NCI-H2107 treated with DMSO at 0.1 percent for 48 hours (cell line): ENCODE measurements at regions not wholly inside any gene's neighbourhood (a gene's known extent, or its start where the extent isn't known, plus 50 kb on each side); places are given as distances from the start of the nearest gene placed in this dataset.

Source experiments
- DNase-seq: peaks from one replicate; lab custom pipeline; 2025; ENCODE audit not compliant: unreplicated experiment; lab: John Stamatoyannopoulos, UW

DNA sequence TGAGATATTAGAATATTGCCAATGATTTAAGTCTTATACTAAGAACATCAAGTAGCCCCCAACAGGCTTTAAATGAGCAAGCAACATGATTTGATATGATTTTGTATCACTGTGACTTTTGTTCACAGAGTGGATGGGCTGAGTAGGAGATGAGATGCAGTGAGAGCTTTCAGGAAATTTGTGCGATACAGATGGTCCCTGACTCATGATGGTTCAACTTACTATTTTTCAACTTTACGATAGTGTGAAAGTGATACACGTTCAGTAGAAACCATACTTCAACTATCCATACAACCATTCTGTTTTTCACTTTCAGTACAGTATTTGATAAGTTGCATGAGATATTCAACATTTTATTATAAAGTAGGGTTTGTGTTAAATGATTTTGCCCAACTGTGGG lies 78.7 kb upstream of the NWD2 start:
- DNase-seq, result no peak

DNA sequence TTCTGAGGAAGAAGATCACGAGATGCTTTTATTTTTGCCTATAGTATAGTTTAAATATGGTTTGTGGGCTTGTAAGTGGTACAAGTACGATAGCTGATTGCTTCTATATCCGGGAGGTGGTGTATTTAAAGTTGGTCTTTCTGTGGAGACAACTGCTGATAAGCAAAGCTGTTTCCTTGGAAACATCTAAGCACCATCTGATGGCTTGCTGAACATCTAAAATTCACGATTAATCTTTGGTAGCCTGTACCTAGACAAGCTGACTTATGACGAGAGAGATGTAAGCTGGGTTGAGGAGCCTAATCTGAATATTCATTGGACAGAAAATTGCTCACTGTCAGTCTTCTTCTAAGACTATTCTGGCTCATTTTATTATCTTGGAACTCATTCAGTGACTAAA lies 74.6 kb upstream of the NWD2 start:
- no peak for DNase-seq

DNA sequence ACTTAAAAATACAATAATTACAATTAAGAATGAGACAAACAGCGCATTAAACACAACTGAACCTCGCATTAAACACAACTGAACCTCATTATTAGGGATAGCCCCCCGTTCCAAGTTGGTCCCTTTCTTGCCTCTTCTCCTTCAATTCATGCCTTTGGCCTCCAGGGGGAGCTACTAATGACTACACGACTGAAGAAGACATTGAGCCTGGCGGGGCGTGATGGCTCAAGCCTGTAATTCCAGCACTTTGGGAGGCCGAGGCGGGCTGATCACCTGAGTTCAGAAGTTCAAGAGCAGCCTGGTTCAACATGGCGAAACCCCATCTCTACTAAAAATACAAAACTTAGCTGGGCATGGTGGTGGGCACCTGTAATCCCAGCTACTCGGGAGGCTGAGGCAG lies 56.4 kb upstream of the NWD2 start:
- no peak for DNase-seq
